Prostate gland (tissue), 2 donors: ENCODE measurements at regions not wholly inside any gene's neighbourhood (a gene's known extent, or its start where the extent isn't known, plus 50 kb on each side); places are given as distances from the start of the nearest gene placed in this dataset.

Source experiments
- POLR2A ChIP-seq: fragments of 450-650 bp; IDR thresholded peaks from one replicate; pipeline ENCODE4 v1.6.1; 2016; ENCODE audit warnings: antibody characterized with exemption, mild to moderate bottlenecking
- POLR2AphosphoS5 ChIP-seq: sonication (generic); formaldehyde crosslinking; IDR thresholded peaks from one replicate; pipeline ENCODE4 v1.6.1; 2017; ENCODE audit warnings: antibody characterized with exemption
- TF ChIP-seq, protein P1 (sequence below), 4 experiments: fragments of 200-600 bp in 2 of 4; fragments of 450-650 bp in 2 of 4; sonication (generic) in 2 of 4; IDR thresholded peaks; 1 replicate in 3 of 4; 2 replicates in 1 of 4; pipeline ENCODE4 v1.5.1; 2016 to 2019; ENCODE audit warnings: antibody characterized with exemption in 4 of 4, mild to moderate bottlenecking in 2 of 4, moderate library complexity in 2 of 4

DNA sequence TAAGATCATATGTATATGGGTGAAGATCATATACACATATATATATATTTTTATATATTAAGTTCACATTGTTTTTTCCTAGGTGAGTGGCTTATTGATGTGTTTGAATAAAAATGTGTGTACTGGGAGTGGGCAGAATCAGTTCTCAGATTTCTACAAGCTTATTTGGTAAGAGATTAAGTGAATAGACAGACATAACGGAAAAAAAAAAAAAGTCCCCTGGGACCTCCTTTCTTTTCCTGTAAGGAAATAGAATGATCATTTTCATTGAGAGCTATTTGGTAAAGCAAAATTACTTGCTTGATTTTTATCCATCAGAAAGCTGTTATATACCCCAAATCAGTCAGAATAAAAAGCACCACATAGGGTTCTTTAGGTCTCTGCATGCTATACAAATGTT lies 597.7 kb downstream of the PCDH18 start:
- TF ChIP-seq, protein P1, sequence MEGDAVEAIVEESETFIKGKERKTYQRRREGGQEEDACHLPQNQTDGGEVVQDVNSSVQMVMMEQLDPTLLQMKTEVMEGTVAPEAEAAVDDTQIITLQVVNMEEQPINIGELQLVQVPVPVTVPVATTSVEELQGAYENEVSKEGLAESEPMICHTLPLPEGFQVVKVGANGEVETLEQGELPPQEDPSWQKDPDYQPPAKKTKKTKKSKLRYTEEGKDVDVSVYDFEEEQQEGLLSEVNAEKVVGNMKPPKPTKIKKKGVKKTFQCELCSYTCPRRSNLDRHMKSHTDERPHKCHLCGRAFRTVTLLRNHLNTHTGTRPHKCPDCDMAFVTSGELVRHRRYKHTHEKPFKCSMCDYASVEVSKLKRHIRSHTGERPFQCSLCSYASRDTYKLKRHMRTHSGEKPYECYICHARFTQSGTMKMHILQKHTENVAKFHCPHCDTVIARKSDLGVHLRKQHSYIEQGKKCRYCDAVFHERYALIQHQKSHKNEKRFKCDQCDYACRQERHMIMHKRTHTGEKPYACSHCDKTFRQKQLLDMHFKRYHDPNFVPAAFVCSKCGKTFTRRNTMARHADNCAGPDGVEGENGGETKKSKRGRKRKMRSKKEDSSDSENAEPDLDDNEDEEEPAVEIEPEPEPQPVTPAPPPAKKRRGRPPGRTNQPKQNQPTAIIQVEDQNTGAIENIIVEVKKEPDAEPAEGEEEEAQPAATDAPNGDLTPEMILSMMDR (IDR thresholded peaks at IDR 0.05): no peak
- TF ChIP-seq POLR2AphosphoS5 (no peak), POLR2A (no peak)
